Stimulated activated CD4-positive, alpha-beta T cell treated with anti-CD3 and anti-CD28 coated beads, TNF-alpha, amount 100 ng/mL, for 48 hours (primary cell): ENCODE measurements at regions not wholly inside any gene's neighbourhood (a gene's known extent, or its start where the extent isn't known, plus 50 kb on each side); places are given as distances from the start of the nearest gene placed in this dataset.

Source experiments
- DNase-seq, 3 donors: peaks; one replicate each; pipeline ENCODE4 v3.0.0-alpha.2; 2020; ENCODE audit warnings: low read depth in 3 of 3

DNA sequence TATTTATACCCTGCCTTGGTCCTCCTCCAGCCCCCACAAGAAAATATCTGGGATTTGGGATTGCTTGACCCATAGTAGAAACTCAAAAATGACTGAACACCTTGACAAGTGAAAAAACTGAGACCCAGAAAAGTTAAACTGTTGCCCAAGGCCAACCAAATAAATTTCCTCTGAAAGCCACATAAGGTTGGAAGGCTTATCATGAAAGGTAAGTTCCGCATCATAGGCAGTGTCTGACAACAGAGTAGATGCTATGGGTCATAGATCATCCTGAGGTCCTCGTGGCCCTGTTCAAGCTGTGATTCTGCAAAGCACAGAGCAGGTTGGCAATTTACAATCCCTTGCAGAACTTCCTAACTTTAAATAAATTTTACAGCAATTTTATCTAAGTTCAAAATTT is 140.8 kb upstream of the TSC22D2 start:
- no peak for DNase-seq

DNA sequence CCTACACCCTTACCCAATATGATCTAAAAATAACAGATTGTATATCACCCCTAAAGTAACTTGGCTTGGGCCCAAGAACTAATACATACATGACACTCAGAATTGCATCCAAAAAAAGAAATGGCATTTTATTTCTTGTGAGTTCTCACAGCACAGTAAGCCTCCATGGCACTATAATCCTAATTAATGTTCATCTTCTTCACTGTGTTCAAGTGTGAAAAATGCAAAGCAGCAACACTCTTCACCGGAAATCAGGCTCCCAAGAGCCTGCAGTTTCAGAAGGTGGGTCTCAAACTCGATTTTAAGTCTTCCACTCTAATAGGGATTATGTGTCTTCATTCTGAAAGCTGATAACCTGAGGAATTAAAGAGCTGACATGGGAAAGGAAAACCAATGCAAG is 142.8 kb upstream of the TSC22D2 start:
- DNase-seq = no peak

DNA sequence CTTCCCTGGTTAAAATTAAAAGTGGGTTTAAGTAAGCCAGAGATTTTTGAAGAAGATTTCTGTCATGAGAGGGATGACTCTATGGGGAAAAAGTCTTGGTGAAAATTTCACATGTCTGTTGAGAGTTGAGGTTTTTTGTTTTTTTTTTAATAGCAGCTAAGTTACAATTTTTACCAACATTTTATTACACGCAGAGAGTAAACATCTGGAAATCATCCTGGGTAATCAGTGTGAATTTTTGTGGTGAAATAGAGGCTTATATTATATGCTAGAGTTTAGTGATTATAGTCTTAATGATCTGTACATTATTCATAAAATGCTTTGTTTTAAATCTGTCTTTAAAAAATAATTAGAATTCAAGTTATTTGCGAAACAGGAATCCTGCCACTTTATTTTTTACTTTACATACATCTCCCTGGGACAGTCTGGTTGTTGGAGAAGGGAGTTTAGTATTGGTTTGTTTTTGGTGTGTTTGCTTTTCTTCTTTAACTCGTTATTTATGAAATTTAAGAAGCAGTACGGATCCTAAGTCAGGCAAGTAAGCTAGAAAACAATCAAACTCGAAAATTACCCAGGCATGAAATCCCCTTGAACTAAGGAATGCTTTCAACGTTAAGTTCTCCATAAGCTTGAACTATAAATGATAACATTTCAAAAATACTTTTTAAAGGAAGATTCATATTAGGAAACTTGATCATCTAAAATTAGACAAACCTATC is 143.4 kb upstream of the TSC22D2 start:
- DNase-seq = no peak

DNA sequence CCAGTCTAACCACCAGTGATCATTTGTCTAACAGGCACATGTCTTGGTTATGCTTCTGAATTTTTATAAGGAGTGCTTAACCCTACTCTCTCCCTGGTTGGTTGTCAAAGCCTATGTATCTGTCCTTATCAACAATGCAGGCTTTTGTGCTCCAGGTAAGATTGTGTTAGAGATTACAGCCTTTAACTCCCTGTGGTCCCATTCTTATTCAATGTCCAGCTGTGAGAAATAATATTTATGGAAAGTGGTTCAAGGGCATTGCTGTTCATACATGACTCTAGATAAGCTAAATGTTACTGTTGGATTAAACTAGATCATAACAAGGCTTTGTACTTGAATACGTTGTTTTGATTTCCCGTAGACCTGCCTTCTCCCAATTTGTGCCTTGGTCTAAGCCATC is 146.1 kb upstream of the TSC22D2 start:
- DNase-seq = no peak

DNA sequence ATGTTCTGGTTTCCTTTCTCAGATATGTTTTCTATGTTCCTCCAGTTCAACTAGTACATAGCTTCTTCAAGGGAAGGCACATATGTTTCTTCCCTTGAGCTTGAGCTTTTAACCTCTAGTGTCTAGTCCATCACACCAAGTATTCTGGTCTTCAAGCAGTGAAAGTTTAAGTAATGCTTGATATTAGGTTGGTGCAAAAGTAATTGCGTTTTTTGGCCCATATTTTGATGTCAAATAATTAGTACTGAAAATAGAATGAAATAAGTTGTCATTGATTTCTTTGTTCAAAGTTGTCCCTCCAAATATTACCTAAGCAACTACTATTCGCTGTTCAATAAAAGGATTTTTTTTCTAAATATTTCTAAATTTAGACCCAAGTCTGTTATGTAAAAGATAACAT is 146.7 kb upstream of the TSC22D2 start:
- no peak for DNase-seq

DNA sequence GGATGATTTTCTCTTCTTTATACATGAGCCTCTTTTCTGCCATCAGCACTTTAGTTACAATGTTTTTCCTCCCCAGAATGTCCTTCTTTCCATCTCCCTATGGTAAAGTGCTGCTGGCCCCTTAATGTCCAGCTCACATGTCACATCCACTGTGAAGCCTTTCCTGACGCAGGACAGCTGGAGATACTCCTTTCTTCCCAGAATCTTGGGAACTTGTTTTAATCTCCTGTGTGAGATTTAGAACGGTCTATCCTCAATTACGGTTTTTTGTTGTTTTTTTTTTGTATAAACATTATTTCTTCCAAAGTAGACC is 147.7 kb upstream of the TSC22D2 start:
- DNase-seq = no peak

DNA sequence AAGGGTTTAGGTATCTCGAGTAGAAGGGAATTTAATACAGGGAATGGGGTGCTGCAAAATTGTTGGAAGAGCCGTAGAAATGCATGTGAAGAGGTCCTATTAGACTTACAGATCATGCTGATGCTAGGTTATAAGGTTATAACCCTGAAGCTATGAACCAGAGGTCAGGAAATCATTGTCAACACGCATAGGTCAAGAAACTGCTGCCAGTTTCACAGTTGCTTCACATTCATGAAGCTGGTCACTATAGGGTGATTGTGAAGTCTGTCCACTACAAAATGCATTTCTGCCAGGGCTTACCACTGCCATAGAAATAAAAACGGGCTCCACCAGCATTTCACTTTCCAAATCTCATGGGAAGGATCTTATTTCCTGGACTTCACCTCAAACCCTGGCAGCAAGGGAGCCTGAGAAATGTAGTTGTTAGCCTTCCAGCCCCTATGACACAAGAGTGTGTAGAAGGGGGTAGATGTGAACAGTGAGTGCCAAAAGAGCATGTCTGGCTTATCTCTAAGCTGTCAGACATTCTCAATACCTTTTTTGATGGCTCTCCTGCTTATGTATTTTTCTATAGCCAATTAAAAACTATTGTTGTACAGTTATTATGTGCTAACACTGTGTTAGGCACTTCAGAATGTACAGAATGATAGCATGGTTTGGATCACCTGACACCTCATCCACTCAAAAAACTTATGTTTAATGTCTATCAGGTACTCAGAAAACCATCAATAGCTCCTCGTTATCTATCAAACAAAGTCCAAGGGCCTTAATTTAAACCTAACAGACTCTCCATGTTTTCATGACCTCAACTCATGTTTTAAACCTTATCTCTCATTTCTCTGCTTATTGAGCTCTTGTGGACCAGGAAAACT is 148.3 kb upstream of the TSC22D2 start:
- no peak for DNase-seq

DNA sequence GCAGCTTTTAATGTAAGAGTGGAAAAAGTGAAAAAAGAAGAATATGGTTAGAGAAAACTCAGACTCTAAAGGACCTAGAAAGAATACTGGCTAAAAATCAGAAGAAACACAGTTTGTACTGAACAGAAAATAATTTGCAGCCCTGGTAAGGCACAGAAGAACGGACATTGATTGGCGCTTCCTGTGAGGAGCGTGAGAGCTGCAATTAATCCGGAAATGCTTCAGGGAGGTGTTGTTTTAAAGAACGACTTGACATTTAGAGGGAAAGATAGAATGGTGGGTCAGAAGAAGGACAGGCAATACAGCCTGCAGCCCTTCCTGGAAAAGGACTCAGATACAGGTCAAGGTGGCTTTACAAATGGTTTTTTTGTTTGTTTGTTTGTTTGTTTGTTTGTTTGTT is 151.3 kb upstream of the TSC22D2 start:
- no peak for DNase-seq

DNA sequence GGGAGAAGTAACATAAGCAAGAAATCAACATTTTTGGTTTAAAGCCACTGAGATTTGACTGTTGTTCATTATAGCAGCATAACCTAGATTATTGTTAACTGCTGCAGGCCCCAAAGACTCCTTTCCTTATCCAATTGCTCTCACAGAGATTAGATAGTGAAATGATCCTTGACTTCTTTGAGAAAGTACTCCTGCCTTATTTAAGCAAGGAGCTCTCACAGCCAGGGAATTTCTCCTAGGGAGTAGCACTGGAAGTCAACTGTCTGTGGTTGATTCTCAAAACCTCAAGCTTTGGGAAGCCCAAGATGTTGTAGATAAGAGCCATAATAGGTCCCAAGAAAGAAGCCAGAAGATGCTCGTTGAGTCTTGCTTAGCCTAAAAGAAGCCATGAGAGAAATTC is 151.8 kb upstream of the TSC22D2 start:
- no peak for DNase-seq

DNA sequence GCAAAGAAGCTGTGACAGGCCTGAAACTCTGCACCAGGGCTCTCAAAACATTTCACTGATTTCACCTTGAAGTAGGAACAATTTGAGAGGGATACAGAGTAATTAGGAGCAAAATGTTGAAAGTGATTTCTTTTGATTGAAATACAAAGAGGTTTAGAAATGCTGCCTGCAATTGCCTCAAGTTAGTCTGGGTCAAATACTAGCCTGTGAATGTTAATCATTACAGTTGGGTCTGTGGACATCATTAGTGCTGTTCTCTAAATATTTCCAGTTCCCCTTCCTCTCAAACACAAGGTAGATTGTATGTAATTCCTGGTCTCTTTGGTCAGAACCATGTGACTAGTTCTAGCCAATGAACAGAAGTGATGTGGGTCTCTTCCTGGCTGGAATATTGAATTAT is 152.3 kb upstream of the TSC22D2 start:
- no peak for DNase-seq

DNA sequence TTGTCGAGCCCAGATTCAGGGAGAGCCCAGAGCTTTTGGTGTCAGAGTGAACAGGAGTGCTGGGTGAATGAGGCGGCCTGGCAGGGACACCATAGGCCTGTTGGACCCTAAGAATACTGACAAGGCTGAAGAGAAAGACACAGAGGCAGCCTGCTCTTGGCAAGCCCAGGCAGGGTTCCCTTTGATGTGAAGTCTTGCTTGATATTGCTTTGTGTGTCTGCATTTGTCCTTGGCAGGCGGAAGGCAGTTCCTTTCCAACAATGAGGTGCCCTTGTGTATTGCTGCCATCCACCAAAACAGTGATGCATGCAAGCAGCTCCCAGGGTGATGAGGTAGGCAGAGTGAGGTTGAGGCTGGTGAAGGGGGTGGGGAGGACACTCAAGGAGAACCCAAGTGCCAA is 152.7 kb upstream of the TSC22D2 start:
- no peak for DNase-seq

DNA sequence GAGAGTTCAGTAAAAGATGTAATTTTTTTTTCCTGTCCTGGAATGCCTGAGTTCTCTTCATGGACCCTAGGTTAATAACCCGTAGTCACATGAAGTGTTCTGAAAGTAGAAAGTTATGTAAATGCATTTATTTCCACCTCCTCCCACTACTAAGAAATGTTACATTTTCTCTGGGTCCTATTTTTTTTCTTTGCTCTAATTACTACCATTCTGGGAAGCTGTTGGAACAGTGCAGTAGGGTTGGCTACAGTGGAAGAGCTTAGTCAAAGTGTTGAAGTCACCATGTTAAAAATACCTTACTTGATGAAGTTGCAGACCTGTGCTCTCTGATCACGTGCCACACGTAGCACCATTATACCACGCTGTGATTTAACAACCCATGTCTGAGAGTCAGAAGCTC is 153.8 kb upstream of the TSC22D2 start:
- DNase-seq = no peak

DNA sequence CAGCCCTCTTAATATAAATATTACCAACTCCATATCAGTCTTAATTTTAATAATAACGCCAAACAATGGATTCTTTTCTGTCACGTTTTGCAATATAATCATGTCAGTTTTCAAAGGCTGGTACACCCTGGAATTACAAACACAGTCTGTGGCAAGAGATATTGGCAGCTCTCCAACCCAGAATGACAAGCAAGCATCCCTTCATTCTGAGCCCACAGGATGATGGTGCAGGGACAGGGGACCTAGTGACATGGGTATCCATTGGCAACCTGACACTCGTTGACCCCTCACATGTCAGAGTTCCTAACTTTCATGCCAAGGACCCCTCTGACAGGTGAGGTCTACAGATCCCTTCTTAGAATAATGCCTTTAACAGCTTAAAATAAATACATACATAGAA is 154.5 kb upstream of the TSC22D2 start:
- no peak for DNase-seq

DNA sequence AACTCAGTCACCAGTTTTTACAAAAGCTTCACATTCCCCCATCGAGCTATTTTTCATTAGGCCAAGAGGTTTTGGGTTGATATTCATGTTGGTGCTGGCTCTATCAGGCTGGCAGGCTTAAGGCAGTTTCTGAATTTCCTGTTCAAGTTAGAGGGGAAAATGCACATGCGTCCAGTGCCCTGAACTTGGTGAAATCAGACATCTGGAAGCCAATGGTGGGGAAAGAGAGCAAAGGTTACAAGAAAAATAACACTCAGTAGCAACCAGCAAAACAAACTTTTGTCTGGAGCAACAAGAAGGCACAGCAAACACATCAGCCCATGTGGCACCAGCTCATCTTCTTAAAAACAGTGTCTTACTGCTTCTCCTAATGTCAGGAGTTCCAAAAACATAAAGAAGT is 155.6 kb upstream of the TSC22D2 start:
- DNase-seq = no peak

DNA sequence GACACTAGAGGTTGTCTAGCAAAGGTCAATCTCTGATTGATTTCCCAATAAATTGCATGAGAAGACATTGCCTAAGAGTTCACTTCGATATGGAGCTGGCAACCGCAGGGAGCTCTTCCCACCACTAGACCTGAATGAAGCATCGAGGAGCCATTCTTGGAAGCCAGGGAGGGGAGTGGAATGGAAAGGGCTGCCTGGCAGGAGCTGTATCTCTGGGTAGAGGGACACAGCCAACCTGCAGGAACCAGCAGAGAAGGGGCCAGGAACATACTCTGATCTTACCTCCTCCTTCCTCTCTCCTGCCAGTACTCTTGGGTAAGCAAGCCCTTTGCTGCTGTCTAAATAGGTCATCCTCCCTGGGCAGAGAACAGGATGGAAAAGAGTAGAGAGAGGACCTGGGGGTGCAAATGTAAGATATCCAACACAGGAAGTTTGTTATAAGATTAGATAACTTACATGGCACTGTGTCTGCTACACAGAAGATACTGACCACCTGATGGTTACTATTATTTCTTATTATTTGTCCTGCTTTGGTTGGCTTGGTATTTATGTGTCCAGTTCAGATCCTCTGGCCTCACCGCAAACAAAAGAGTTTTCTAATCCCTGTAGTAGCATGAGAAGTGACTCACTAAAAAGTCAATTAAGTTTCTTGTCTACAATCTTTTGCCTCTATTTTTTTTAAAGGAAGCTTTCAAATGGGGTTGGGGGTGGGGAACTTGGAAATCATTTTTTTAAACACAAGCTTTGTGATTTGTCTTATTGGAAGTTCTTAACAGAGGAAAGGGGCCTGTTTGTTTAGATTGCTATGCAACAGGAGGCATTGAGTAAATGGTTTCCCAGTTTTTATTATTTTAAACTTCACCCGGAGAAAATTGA is 156.7 kb upstream of the TSC22D2 start:
- no peak for DNase-seq

DNA sequence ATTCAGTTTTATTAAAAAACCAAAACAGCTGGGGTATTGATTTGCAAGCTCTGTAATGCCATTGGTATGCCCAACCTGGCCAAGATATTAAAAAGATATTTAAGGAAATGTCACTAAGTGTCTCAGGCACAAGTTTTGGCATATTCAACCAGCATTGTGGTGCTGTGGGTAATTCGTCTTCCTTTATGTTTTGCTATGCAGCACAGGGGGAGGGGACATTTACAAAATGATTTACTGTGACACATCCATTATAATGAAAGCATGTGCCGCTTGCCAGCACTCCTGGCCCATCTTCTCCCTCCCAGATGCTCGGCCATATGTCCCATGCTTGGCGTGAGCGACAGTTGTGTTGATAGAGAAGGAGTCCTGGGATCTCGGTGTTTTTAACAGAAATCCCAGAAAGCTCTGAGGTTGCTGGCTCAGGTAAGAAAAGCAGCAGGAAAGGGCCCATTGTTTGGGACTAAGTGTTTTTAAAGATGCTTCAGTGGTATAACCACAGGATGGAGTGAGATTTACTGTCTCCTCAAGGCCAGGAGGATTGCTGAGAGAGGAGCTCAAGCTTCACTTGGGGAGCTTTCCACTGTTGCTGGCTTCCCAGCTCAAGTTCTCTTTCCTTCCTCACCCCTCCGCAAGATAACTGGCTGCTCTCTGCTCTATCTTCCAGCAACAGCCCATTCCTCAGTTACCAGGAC is 158.2 kb upstream of the TSC22D2 start:
- no peak for DNase-seq

DNA sequence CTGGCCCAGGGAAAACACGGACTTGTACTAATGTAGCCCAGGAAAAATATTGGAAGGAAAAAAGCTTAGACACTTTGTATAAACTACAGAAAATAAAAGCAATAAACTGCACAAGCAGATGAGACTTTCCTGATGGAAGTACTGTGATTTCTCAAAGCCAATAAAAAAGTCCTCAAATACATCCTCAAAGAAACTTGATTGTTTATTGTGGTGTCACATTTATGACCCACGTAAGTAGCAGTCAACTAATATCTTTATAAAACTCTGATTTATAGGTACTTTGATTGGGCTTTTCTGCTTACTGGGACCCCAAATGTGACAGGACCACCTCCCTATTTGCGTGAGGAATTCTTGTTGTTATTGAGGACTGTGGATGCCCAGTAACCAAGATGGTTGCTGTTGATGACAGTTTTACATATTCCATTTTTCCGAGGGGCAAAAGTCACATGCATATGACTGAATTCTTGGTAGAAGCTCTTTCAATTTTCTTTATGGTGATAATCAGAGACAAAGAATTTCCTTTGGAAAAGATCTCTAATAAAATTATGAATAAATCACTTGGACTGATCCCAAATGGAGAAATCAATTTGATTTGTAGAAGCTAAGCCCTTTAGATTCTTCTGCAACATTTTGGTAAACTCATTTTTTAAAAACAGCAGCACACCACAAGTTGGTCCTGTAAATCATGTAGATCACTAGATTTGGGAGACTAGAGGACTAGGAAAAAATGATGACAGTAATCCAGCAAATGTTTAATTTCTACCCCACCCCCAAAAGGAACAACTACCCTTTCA is 159.0 kb upstream of the TSC22D2 start:
- no peak for DNase-seq

DNA sequence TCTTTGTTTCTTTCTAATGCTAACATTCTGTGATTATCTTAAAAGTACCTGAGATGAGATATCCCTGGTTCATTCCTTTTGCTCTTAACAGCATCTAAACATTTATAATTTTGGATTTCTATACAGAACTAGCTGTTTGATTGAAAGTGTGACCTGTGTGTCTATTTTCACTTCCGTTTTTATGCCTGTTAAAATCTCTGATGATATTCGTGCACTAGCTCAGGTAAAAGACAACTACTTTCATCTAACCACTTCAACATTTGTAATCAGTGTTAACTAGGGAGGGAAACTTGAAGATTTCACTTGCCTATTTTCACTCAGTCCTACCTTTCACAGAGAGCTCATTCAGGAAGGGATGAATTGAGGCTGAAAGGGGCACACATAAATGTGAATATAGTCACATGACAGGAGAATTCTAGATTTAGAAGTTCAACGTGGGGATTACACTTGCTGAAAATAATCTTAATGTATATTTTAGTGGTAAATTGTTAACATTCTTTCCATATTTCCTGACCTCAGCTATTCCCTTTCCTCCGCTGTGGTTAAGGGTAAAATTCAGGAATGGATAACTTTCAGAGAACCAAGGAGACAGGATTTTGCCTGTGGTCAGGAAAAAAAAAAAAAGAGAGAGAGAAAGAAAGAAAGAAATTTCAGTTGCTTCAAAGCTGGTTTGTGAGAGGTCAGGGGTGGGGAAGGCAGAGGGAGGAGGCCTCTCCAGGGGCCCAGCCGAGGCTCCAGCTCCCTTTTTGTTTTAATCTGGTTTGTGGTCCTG is 159.8 kb upstream of the TSC22D2 start:
- no peak for DNase-seq

DNA sequence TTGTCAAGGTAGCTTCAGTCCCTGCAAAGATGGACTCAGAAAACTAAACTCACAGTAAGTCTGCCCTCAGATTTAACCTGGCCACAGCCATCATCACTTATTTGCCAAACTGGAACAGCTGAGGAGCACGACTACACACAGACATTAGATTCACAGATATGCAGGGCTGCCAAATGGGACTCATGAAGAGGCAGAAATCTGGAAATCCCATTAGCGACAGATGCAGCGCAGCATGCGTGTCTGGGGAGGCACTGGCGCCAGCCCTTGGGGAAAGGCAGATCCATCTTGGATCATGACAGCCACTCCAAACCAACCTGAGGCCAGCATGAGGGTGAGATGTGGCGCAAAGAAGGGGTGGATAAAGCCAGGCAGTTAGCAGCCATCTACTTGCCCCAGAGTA is 160.7 kb upstream of the TSC22D2 start:
- no peak for DNase-seq

DNA sequence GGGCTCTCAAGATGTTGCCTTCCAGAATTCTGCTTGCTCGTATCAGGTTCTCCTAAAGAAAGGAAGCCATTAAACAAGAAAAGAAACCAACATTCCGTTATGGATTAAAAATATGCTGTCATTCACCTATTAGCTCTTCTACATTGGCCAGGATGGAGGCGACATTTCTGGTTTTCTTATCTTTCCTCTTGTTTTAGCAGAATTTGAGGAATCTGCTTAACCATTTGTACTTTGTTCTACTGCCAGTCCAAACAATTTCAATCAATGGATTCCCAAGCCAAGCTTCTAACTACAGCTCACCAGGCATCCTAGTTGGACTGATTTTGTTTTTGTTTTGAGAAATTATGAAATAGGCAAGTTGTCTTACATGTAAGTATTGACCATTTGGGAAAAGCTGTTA is 164.6 kb upstream of the TSC22D2 start:
- no peak for DNase-seq
